GM19397 (cell line): ENCODE measurements at regions not wholly inside any gene's neighbourhood (a gene's known extent, or its start where the extent isn't known, plus 50 kb on each side); places are given as distances from the start of the nearest gene placed in this dataset.

ENCODE experiments used
- ATAC-seq: cut with Tn5 transposase; IDR thresholded peaks from one replicate; pipeline ENCODE4 v1.9.1; 2021; ENCODE audit warnings: mild to moderate bottlenecking, moderate library complexity; ENCODE audit not compliant: unreplicated experiment

DNA sequence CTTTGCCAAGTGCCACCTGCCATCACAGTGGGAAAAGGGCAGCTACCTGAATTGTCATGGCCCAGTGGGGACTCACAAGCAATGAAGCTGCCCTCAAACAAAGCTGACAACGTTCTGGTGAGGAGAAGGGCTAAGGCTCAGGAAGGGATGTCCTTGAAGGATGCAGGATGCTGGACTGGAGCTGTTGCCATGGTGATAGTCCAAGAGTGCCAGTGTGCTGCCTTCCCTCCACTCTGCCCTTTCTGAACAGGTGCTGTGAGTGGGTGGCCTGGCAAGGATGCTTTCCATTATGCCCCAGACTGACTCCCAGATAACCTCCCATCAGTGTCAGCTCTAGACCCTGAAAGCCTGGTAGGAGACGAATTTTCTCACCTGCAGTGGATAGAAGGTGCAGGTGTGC lies 137.8 kb upstream of the GYPC start:
- no peak for ATAC-seq

DNA sequence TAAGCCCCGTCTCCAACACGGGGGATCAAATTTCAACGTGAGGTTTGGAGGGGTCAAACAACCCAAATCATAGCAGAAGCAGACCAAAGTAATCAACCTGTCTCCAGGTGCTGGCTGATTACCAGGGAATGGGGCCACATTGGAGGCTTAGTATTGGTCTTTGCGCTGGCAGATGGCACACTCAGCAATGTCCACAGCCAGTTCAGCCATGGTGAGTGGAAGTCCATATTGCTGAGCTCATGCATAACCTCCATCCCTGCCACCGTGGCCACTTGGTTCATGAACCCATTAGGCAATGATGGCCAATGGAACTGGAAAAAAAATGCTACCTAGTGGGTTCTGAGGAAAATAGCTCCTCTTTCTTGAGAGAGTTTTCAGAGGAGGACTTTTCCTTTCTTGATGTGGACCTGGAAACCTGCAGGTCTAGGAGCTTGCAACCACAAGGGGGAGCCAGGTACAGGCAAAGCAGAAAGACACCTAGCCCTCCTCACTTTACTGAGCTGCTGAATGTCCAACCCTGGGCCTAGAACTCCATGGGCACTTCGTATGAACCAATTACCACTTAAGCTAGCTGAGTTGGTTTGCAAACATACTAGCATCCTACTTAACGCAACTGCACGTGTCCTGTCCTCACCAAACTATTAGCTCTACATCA lies 128.0 kb upstream of the GYPC start:
- peak; percentile 60 for ATAC-seq

DNA sequence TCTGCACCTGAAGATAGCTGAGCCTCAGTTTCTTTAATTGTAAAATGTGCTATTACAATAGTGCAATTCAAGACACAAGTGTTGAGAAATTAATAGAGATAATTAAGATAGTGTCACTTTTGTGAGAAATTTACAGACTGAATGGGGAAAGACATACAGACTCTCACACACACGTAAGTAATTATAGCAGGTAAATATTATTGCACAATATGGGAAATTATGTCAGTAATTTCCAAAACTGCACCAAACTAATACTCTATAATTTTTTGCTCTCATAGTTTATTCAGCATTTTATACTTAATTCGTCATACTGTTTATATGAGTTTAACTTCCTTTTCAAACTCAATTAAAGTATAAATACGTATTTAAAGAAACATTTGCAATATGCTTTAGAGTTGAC lies 124.9 kb upstream of the GYPC start:
- ATAC-seq: no peak

DNA sequence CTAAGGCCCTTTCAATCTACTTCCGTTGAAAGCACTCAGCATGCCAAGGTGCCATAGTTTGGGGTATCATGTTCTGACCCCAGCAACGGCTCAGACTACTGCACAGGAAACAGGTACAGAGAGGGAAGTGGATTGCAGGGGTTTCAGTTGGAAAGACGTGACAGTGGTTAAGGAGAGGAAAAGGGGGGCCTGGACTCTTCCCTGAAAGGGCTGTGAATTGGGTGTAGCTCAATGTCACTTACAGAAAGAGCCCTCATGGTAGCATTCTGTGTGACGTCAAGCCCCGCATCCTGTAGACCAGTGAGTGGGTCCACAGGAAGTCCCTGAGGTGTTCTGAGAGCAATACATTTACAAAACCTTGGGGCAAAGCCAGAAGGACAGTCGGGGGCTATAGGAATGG lies 121.5 kb upstream of the GYPC start:
- ATAC-seq: no peak

DNA sequence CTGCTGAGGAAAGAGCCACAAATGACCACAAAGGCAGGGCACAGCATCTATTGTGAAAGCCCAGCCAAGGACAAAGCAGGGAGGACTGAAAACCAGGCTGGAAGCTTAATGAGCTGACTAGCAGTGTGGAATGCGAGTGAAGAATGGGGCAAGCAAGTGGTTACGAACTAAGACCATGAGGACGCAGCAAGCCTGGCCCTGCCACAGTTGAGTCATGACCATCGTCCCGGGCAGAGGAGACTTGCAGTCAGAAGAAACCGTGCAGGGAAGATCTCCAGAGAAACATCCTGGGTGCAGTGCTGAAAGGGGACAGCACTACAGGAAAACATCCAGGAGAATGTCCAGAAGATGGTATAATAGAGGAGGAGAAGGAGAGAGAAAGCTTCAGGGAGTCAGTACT lies 120.5 kb upstream of the GYPC start:
- no peak for ATAC-seq

DNA sequence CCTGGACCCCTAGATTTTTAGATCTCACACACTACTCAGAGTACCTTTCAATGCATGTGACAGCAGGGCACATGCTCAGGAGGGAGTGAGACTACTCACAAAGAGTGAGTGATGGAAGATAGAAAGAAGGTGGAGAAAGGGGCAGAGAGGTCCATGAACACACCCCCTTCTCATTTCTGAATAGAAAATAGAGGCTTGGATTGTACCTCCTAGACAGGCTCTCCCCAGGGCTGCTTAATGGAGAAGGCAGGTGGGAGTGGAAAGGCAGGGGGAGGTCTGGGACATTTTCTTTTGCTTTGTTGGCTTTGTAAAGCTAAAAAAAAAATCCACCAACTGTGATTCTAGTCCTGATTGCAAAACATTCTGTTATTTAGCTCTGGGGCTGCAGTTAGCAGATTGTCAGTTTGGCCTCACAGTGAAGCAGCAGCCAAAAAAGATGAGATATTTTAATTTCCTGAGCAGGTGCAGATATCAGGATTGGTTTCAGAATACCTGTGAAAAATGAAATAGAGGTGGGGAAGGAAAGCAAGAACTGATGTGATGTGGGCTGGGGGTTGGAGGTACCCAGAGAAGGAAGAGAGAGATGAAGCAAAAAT lies 119.3 kb upstream of the GYPC start:
- no peak for ATAC-seq

DNA sequence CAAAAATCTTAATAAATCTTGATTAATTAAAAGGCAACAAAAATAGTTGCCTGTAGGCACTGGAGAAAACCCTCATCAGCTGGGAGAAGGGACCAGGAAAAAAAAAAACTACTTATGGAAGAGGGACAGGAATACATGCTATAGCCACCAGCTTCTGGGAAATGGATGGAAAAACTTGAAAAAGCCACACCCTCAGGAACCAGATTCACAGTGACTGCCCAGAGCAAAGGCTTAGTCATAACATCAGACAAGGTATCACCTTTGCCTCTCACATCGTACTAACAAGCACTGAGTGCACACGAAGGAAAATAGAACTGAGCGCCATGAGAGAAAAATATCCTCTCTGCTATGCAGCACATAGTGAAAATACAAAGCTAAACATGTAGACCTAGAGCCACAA lies 116.9 kb upstream of the GYPC start:
- no peak for ATAC-seq

DNA sequence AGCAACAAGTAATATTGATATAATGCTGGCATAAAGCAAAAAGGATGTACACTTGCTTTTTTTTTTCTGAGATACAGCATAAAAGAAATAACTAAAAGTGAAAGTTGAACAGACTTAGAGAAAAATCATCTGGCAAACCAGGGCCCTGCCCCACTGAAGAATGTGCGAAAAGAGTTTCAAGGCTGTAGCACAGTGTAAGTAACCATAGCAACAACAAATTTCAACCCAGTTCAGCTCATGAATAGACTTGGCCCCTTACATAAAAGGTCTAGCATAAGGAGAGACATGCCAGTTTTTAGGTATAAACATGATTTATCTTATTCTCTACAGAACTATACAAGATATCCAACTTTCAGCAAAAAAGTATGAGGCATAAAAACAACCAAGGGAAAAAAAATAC lies 113.7 kb upstream of the GYPC start:
- ATAC-seq: no peak

DNA sequence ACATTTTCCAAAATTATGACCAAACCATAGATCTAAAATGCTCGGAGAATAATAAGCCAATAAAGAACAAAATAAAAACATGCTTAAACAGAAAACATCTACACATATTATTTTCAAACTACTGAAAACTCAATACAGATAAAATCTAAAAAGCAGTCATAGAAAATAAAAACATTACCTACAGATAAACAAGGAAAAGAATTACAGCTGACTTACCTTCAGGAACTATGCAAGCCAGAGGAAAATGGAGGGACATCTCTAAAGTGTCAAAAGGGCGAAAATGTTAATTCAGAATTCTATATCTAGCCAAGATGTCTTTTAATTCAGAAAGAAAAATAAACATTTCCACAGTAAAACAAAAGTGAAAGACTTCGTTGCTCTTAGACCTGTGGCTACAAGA lies 112.9 kb upstream of the GYPC start:
- ATAC-seq: no peak

DNA sequence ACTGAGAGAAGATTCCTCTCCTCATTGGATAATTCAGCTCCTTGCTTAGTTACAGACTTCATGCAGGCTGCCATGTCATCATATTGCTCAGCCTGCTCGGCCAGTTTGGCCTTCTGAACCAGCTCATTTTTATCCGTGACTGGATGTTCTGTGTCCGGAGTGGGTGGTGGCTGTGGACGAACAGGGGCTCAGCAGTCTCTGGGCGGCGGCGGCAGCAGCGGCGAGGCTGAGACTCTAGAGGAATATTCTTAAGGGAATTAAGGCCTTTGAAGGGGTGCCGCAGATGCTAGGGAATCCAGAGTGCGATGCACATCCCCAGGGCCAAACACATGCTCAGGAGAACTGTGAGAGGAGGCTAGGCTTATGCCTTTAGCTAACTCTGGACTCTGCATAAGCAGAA lies 97.9 kb upstream of the GYPC start:
- no peak for ATAC-seq

DNA sequence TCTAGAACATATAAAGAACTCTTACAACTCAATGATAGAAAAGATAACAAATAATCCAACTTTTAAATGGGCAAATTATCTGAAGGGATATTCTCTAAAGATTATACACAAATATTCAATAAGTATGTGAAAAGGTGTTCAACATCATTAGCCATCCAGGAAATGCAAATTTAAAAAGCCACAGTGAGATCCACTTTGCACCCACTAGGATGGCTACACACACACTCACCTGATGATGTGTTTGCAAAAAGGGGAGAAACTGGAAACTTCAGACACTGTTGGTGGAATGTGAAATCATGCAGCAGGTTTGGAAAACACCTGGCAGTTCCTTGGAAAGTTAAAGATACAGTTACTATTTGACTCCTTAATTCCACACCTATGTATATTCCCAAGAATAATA lies 87.2 kb upstream of the GYPC start:
- ATAC-seq: no peak

DNA sequence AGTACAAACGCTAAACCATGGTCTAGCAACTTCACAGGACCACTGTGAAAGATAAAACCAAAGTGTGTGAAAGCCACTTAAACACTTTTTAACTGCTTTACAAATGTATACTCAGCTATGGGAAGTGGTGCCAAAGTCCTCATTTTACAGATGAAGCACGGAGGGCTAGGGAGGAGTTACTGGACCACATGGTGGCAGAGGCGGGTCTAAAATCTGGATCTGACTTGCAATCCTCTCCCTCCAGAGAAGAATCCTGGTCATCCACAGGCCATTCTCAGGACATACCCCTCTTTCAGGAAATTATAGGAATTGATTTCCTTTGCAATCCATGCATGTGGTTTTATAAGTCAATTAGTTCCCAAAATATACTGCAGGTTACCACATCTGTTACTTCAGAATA lies 84.6 kb upstream of the GYPC start:
- ATAC-seq: no peak

DNA sequence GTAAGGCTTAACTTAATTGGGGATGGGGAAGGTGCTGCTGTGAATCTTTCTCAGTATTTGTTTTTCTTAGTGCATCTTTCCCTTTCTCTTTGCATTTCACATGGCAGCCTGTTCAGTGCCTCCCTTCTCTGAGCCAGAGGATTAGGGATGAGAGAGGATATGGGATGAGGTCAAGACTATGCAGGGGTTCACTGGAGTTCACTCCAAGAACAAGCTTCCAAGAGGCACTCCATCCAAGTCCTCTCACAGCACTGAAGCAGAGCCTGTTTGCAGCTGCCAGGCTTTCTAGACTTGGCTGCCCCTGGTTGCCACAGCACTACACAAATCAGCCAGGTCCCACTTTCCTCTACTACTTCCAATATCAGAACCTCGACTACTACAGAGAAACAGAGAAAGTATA lies 80.3 kb upstream of the GYPC start:
- ATAC-seq: no peak

DNA sequence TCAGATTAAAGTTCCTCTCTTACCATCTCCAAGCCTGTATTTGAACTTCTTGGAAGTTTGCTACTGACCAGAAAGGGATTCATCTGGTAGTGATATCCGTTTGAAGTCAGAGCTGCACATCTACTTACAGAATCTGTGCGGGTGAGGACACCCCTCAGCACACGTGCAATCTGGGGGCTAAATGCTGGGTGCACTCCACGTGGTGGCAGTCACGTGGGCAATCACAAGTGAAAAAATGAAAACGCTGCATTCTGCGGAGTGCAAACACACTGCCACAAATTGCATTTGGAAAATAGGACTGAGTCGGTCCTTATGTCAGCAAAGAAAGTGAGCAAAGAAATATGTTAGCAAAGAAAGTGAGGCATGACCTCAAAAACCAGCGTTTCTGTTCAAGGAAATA lies 76.1 kb upstream of the GYPC start:
- ATAC-seq: no peak

DNA sequence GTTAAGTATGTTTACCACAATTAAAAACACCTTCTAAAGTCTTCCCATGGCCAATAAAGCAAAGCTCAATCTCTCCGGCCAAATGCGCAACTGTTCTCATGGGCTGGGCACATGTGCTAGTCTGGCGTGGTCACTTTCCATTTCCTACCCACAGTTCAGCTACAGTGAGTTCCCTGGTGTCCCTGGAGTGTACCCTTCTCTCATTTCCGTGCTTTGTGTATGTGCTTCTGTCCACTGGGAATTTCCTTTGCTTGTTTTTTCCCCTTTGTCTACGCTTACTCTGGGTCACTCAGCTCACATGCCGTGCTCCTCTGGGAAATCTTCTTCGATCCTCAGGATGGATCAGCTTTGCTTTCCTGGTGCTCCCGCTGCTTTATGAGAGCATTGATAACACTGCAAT lies 69.6 kb upstream of the GYPC start:
- no peak for ATAC-seq

DNA sequence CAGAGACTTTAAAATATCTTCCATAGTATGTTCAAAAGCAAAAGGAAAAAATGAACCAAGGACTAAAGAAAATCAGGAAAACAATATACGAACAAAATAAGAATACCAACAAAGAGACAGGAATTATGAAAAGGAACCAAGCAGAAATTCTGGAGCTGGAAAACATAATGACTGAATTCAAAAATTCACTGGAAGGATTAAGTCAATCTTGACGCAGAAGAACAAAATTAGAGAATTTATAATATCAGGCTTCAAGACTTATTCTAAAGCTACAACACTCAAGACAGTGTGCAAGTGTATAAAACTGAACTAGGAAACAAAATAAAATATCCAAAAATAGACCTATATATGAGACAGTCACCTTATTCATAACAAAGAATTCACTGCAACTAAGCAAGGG lies 56.9 kb upstream of the GYPC start:
- ATAC-seq: no peak

DNA sequence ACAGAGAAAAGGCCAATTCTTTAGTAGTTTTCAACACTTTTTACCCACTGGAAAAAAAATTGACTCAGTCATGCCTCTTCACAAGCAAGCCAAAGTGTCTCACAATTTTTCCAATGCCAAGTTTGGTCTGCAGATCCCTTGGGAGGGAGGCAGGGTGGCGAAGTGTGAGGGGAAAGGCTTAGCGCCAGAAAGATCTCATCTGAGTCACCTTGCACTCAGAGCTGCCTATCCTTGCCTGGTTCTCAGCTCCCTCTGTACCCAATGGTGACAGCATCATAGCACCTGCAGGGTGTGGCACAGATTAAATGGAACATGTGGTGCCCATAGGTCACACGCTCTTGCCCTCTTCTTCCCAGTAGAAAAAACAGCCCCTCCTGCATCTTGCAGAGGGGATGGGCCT lies 55.2 kb upstream of the GYPC start:
- no peak for ATAC-seq

DNA sequence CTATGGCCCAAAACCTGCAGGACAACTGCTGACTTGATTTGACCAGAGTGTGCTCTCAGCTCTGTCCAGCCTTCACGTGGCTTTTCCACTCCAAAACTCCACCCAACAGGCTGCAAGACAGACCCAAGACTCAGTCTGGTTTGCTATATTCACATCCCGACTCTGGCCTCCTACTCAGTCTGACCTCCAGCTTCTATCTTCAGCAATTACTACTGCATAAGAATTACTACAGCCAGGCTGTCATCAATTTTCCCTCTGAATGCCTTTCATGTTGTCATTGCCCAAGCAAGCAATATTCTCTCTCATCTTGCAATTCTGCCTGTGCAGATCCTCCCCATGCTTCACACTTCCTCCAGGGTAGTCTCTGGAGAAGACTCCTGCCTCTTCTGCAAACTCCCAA lies 53.6 kb upstream of the GYPC start:
- no peak for ATAC-seq
